ENCODE measurements at regions not wholly inside any gene's neighbourhood (a gene's known extent, or its start where the extent isn't known, plus 50 kb on each side); places are given as distances from the start of the nearest gene placed in this dataset.

- TF ChIP-seq CTCF (IDR thresholded peaks at IDR 0.05) = no peak
- Histone ChIP-seq H3K27me3 (replicated peaks; ENCODE audit: insufficient read depth) (no peaks in the 10 kb centered on the region), H3K4me3 (no peak overlapping the region), H3K36me3 (no peaks in the 10 kb centered on the region), H3K9me3 (no peaks in the 10 kb centered on the region), H3K4me1 (ENCODE audit: control insufficient read depth in 1 of 2, low read depth in 2 of 2) (no peaks in the 10 kb centered on the region), H3K27ac (no peak overlapping the region)
- ATAC-seq (ENCODE audit: insufficient number of reproducible peaks, low FRiP score, low read depth) = no peak
- DNase-seq (ENCODE audit: low spot score) = no peak
Observed at GRCh38 chr3:6120786-6121185, 740.1 kb upstream of the GRM7 start.

GRCh38 chr3:6124875-6125274 lies 736.0 kb upstream of the GRM7 start:
- no peak for DNase-seq (ENCODE audit: low spot score)
- Histone ChIP-seq H3K4me1 (ENCODE audit: control insufficient read depth in 1 of 2, low read depth in 2 of 2) (no peaks in the 10 kb centered on the region), H3K27me3 (replicated peaks; ENCODE audit: insufficient read depth) (no peaks in the 10 kb centered on the region), H3K9me3 (no peaks in the 10 kb centered on the region), H3K4me3 (no peak overlapping the region), H3K36me3 (no peaks in the 10 kb centered on the region), H3K27ac (no peak overlapping the region)
- TF ChIP-seq CTCF (IDR thresholded peaks at IDR 0.05) = no peak
- no peak for ATAC-seq (ENCODE audit: insufficient number of reproducible peaks, low FRiP score, low read depth)

- Histone ChIP-seq H3K4me1 (ENCODE audit: control insufficient read depth in 1 of 2, low read depth in 2 of 2) (no peaks in the 10 kb centered on the region), H3K9me3 (no peaks in the 10 kb centered on the region), H3K4me3 (no peak overlapping the region), H3K36me3 (no peaks in the 10 kb centered on the region), H3K27ac (no peak overlapping the region), H3K27me3 (replicated peaks; ENCODE audit: insufficient read depth) (no peaks in the 10 kb centered on the region)
- ATAC-seq (ENCODE audit: insufficient number of reproducible peaks, low FRiP score, low read depth) = no peak
- no peak for DNase-seq (ENCODE audit: low spot score)
- TF ChIP-seq CTCF (IDR thresholded peaks at IDR 0.05) = no peak
Observed at GRCh38 chr3:6125520-6125919, 735.4 kb upstream of the GRM7 start.

GRCh38 chr3:6132684-6133432 lies 728.1 kb upstream of the GRM7 start:
- no peak for ATAC-seq (ENCODE audit: insufficient number of reproducible peaks, low FRiP score, low read depth)

GRCh38 chr3:6142707-6143106 lies 718.2 kb upstream of the GRM7 start:
- no peaks in the 10 kb centered on the region for H3K9me3 ChIP-seq
- ATAC-seq (ENCODE audit: insufficient number of reproducible peaks, low FRiP score, low read depth) (no peak), DNase-seq (ENCODE audit: low spot score) (no peak)
- no peaks in the 10 kb centered on the region for H3K27me3 ChIP-seq (replicated peaks; ENCODE audit: insufficient read depth)
- H3K27ac ChIP-seq = no peak overlapping the region
- no peak for TF ChIP-seq CTCF (IDR thresholded peaks at IDR 0.05)
- H3K4me3 ChIP-seq = no peak overlapping the region
- H3K4me1 ChIP-seq (ENCODE audit: control insufficient read depth in 1 of 2, low read depth in 2 of 2) = no peaks in the 10 kb centered on the region
- H3K36me3 ChIP-seq = no peaks in the 10 kb centered on the region

More at GRCh38 chr3:6132684-6133432, 728.1 kb upstream of the GRM7 start:
- Histone ChIP-seq H3K4me3 (no peak overlapping the region), H3K27ac (no peak overlapping the region), H3K27me3 (replicated peaks; ENCODE audit: insufficient read depth) (no peaks in the 10 kb centered on the region), H3K9me3 (no peaks in the 10 kb centered on the region), H3K4me1 (ENCODE audit: control insufficient read depth in 1 of 2, low read depth in 2 of 2) (no peaks in the 10 kb centered on the region), H3K36me3 (no peaks in the 10 kb centered on the region)
- no peak for DNase-seq (ENCODE audit: low spot score)
- TF ChIP-seq CTCF (IDR thresholded peaks at IDR 0.05) = no peak
